Glutamatergic neuron (in vitro differentiated cells): ENCODE measurements at regions not wholly inside any gene's neighbourhood (a gene's known extent, or its start where the extent isn't known, plus 50 kb on each side); places are given as distances from the start of the nearest gene placed in this dataset.
A peak's percentile ranks its signal among the peaks of the same experiment; 100 is the strongest.
"Not testable (repeated sequence)": the region's sequence is repeated elsewhere in the genome, so short reads cannot be mapped to it uniquely, and the experiment has no call there.

Experiments used
- DNase-seq: peaks from one replicate; pipeline ENCODE4 v3.0.0; 2022
- H3K27ac Mint-ChIP-seq: one replicate; pipeline ENCODE4 v1.8.0; 2020; ENCODE audit warnings: mild to moderate bottlenecking, mixed read lengths, inconsistent platforms; ENCODE audit not compliant: unreplicated experiment
- H3K27me3 Mint-ChIP-seq: one replicate; pipeline ENCODE4 v1.8.0; 2020; ENCODE audit warnings: mild to moderate bottlenecking, moderate library complexity, mixed read lengths, inconsistent platforms; ENCODE audit not compliant: unreplicated experiment
- H3K36me3 Mint-ChIP-seq: one replicate; pipeline ENCODE4 v1.8.0; 2020; ENCODE audit warnings: mild to moderate bottlenecking, mixed read lengths, inconsistent platforms; ENCODE audit not compliant: unreplicated experiment
- H3K4me1 Mint-ChIP-seq: one replicate; pipeline ENCODE4 v1.8.0; 2020; ENCODE audit warnings: mild to moderate bottlenecking, low read depth, mixed read lengths, inconsistent platforms; ENCODE audit not compliant: unreplicated experiment
- H3K4me3 Mint-ChIP-seq: one replicate; pipeline ENCODE4 v1.8.0; 2020; ENCODE audit warnings: mild to moderate bottlenecking, mixed read lengths, inconsistent platforms; ENCODE audit not compliant: unreplicated experiment
- H3K9me3 Mint-ChIP-seq: one replicate; pipeline ENCODE4 v1.8.0; 2020; ENCODE audit warnings: mild to moderate bottlenecking, moderate library complexity, mixed read lengths, inconsistent platforms; ENCODE audit not compliant: unreplicated experiment
- CTCF ChIP-seq: fragments of 200-600 bp; sonication (generic); IDR thresholded peaks from one replicate; pipeline ENCODE4 v1.5.0; 2021; ENCODE audit not compliant: partially characterized antibody, unreplicated experiment

- not testable (repeated sequence) for DNase-seq, H3K36me3 Mint-ChIP-seq, H3K4me3 Mint-ChIP-seq, H3K27me3 Mint-ChIP-seq, H3K4me1 Mint-ChIP-seq, H3K27ac Mint-ChIP-seq, H3K9me3 Mint-ChIP-seq
Observed at GRCh38 chr20:30565086-30565485, 692.4 kb upstream of the DEFB115 start.

GRCh38 chr20:30569867-30570266 is 687.6 kb upstream of the DEFB115 start:
- not testable (repeated sequence) for H3K27ac Mint-ChIP-seq, H3K4me3 Mint-ChIP-seq, DNase-seq, H3K9me3 Mint-ChIP-seq, H3K27me3 Mint-ChIP-seq, H3K36me3 Mint-ChIP-seq, H3K4me1 Mint-ChIP-seq

GRCh38 chr20:30570622-30571021 is 686.8 kb upstream of the DEFB115 start:
- not testable (repeated sequence) for H3K27ac Mint-ChIP-seq, H3K4me1 Mint-ChIP-seq, H3K9me3 Mint-ChIP-seq, H3K36me3 Mint-ChIP-seq, H3K4me3 Mint-ChIP-seq, H3K27me3 Mint-ChIP-seq, DNase-seq

GRCh38 chr20:30574337-30574736 is 683.1 kb upstream of the DEFB115 start:
- not testable (repeated sequence) for H3K4me1 Mint-ChIP-seq, H3K4me3 Mint-ChIP-seq, H3K9me3 Mint-ChIP-seq, H3K27ac Mint-ChIP-seq, DNase-seq, H3K27me3 Mint-ChIP-seq, H3K36me3 Mint-ChIP-seq

GRCh38 chr20:30579069-30579468 is 678.4 kb upstream of the DEFB115 start:
- H3K9me3 Mint-ChIP-seq, DNase-seq, H3K36me3 Mint-ChIP-seq, H3K4me1 Mint-ChIP-seq, H3K27me3 Mint-ChIP-seq: not testable (repeated sequence)
- Mint-ChIP-seq H3K27ac (peak overlapping the region; percentile 89), H3K4me3 (peak overlapping the region; percentile 96)

GRCh38 chr20:30579824-30580438 is 677.5 kb upstream of the DEFB115 start:
- Mint-ChIP-seq H3K27ac (peak overlapping the region; percentile 89), H3K4me3 (peak overlapping the region; percentile 96)
- H3K36me3 Mint-ChIP-seq, H3K9me3 Mint-ChIP-seq, H3K4me1 Mint-ChIP-seq, H3K27me3 Mint-ChIP-seq: not testable (repeated sequence)
- DNase-seq: peak; percentile 50

- DNase-seq, H3K4me1 Mint-ChIP-seq, H3K9me3 Mint-ChIP-seq, H3K36me3 Mint-ChIP-seq, H3K27me3 Mint-ChIP-seq, H3K4me3 Mint-ChIP-seq, H3K27ac Mint-ChIP-seq: not testable (repeated sequence)
- TF ChIP-seq CTCF: peak; percentile 31
Observed at GRCh38 chr20:30581839-30582238, 675.6 kb upstream of the DEFB115 start.

- not testable (repeated sequence) for H3K27ac Mint-ChIP-seq, DNase-seq, H3K27me3 Mint-ChIP-seq, H3K36me3 Mint-ChIP-seq, H3K9me3 Mint-ChIP-seq, H3K4me1 Mint-ChIP-seq, H3K4me3 Mint-ChIP-seq
Observed at GRCh38 chr20:30584403-30584802, 673.1 kb upstream of the DEFB115 start.

GRCh38 chr20:30585244-30585796 is 672.1 kb upstream of the DEFB115 start:
- H3K4me3 Mint-ChIP-seq: peak overlapping the region; percentile 72
- H3K4me1 Mint-ChIP-seq, H3K27me3 Mint-ChIP-seq, H3K27ac Mint-ChIP-seq, H3K36me3 Mint-ChIP-seq, H3K9me3 Mint-ChIP-seq: not testable (repeated sequence)
- peak; percentile 83 for DNase-seq

GRCh38 chr20:30586178-30586577 is 671.3 kb upstream of the DEFB115 start:
- H3K4me3 Mint-ChIP-seq: peak overlapping the region; percentile 85
- not testable (repeated sequence) for H3K27me3 Mint-ChIP-seq, H3K9me3 Mint-ChIP-seq, H3K27ac Mint-ChIP-seq, H3K4me1 Mint-ChIP-seq, H3K36me3 Mint-ChIP-seq
- DNase-seq: peak; percentile 48
